Fibroblast of villous mesenchyme (primary cell): ENCODE measurements at regions not wholly inside any gene's neighbourhood (a gene's known extent, or its start where the extent isn't known, plus 50 kb on each side); places are given as distances from the start of the nearest gene placed in this dataset.

Experiments used
- DNase-seq: peaks from one replicate; pipeline ENCODE4 v3.0.0-alpha.2; 2010; ENCODE audit warnings: low read depth
- H3K4me3 ChIP-seq: 2 replicates; pipeline ENCODE4 v1.5.1; 2011; ENCODE audit warnings: low read depth, mild to moderate bottlenecking, low read length
- CTCF ChIP-seq: IDR thresholded peaks from 2 replicates; pipeline ENCODE4 v1.5.1; 2012; ENCODE audit warnings: low read depth, mild to moderate bottlenecking, low read length; ENCODE audit not compliant: insufficient read depth

- TF ChIP-seq CTCF = peak; percentile 8
- no peak overlapping the region for H3K4me3 ChIP-seq
- DNase-seq = no peak
Measured at GRCh38 chr1:187383366-187383765, 554.6 kb downstream of the PLA2G4A start.

- TF ChIP-seq CTCF = no peak
- DNase-seq = no peak
- H3K4me3 ChIP-seq = no peak overlapping the region
Measured at GRCh38 chr1:187384504-187384903, 555.8 kb downstream of the PLA2G4A start.

- no peak for DNase-seq
- no peak for TF ChIP-seq CTCF
- H3K4me3 ChIP-seq = no peak overlapping the region
Measured at GRCh38 chr1:187390215-187390818, 561.6 kb downstream of the PLA2G4A start.

GRCh38 chr1:187396226-187396625, 567.5 kb downstream of the PLA2G4A start:
- peak; percentile 16 for DNase-seq
- no peak for TF ChIP-seq CTCF
- no peak overlapping the region for H3K4me3 ChIP-seq

- H3K4me3 ChIP-seq = no peak overlapping the region
- TF ChIP-seq CTCF = no peak
- no peak for DNase-seq
Measured at GRCh38 chr1:187396929-187397796, 568.4 kb downstream of the PLA2G4A start.

- DNase-seq = peak; percentile 72
- no peak overlapping the region for H3K4me3 ChIP-seq
- TF ChIP-seq CTCF = no peak
Measured at GRCh38 chr1:187408212-187409004, 579.7 kb downstream of the PLA2G4A start.
